ENCODE measurements at regions not wholly inside any gene's neighbourhood (a gene's known extent, or its start where the extent isn't known, plus 50 kb on each side); places are given as distances from the start of the nearest gene placed in this dataset.

DNA sequence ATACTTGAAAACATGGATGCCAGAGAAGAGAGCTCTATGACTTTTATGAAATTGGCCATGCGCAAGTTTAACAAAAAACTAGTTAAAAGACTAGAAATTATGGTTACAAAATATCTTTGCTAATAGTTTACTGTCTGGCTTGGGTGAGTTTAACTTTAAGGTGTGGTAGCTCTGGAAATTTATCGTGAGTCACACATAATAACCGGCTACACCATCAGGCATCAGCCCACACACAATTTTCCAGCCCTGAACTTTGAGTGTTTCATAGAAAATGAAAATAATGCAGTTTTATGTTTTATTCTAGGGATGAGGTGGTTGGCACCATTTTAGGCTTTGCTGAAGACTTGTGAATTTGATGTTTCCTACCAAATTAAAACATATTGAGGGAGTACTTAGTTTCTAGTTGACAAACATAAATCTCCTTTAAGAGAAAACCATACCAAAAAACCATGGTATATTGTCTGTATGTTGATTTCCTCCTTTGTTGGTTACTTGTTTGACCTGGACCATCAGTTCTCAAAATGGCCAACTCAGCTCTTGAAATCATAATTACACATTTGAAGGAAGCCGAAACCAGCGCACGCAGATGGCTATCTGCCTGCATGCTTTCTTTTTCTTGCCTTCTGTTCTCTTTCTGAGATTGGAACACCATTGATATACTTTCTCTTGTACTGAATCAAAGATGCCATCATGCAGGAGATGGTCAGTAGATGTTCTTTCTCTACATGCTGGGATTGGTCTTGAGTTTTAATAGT is 125.1 kb downstream of the AKAP11 start:
- TF ChIP-seq, protein P1, sequence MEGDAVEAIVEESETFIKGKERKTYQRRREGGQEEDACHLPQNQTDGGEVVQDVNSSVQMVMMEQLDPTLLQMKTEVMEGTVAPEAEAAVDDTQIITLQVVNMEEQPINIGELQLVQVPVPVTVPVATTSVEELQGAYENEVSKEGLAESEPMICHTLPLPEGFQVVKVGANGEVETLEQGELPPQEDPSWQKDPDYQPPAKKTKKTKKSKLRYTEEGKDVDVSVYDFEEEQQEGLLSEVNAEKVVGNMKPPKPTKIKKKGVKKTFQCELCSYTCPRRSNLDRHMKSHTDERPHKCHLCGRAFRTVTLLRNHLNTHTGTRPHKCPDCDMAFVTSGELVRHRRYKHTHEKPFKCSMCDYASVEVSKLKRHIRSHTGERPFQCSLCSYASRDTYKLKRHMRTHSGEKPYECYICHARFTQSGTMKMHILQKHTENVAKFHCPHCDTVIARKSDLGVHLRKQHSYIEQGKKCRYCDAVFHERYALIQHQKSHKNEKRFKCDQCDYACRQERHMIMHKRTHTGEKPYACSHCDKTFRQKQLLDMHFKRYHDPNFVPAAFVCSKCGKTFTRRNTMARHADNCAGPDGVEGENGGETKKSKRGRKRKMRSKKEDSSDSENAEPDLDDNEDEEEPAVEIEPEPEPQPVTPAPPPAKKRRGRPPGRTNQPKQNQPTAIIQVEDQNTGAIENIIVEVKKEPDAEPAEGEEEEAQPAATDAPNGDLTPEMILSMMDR (IDR thresholded peaks at IDR 0.05) = no peak
- no peak for TF ChIP-seq POLR2A (IDR thresholded peaks at IDR 0.05)
